GM12872 (cell line): ENCODE measurements at regions not wholly inside any gene's neighbourhood (a gene's known extent, or its start where the extent isn't known, plus 50 kb on each side); places are given as distances from the start of the nearest gene placed in this dataset.

Experiments
- TF ChIP-seq, protein P1 (sequence below): IDR thresholded peaks from 3 replicates; pipeline ENCODE4 v1.5.1; 2011; ENCODE audit warnings: low read depth, mild to moderate bottlenecking, low read length, moderate library complexity; ENCODE audit not compliant: insufficient read depth

DNA sequence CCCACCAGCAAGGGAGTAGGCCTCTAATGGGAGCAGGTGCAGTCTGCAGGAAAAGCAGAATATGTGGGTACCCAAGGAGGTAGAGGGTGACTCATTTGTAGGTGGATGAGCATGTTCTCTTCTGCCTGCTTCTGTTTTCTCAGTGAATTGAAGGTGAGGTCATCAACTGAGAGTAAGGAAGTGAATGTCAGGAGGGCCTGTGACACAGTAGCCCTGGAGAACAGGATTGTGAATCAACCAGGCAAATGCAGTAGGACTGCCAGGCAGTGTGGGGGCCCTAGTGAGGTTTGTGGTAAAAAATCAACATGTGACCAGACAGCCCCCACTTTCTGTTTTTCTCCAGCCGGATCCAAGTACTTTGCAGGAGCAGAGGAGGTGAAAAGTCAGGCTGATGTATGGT, 150.5 kb upstream of the SOX9 start:
- TF ChIP-seq, protein P1, sequence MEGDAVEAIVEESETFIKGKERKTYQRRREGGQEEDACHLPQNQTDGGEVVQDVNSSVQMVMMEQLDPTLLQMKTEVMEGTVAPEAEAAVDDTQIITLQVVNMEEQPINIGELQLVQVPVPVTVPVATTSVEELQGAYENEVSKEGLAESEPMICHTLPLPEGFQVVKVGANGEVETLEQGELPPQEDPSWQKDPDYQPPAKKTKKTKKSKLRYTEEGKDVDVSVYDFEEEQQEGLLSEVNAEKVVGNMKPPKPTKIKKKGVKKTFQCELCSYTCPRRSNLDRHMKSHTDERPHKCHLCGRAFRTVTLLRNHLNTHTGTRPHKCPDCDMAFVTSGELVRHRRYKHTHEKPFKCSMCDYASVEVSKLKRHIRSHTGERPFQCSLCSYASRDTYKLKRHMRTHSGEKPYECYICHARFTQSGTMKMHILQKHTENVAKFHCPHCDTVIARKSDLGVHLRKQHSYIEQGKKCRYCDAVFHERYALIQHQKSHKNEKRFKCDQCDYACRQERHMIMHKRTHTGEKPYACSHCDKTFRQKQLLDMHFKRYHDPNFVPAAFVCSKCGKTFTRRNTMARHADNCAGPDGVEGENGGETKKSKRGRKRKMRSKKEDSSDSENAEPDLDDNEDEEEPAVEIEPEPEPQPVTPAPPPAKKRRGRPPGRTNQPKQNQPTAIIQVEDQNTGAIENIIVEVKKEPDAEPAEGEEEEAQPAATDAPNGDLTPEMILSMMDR, result no peak

DNA sequence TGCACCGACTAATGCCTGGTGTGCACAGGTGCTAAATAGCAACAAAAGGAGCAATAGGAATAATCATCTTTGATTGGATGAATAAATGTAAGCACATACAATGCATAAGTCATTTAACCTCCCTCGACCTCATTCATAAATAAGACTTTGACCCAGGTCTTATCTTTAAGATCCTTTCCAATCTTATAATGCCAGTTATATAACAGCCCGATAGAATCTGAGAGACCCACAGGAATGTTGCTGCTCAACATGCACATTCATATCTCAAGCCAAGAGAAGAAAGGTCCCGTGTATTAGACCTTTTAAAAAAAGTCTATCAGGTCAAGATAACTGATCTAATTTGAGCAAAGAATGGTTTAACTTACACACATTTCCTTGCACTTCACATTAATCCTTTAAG, 146.8 kb upstream of the SOX9 start:
- TF ChIP-seq, protein P1, result no peak

DNA sequence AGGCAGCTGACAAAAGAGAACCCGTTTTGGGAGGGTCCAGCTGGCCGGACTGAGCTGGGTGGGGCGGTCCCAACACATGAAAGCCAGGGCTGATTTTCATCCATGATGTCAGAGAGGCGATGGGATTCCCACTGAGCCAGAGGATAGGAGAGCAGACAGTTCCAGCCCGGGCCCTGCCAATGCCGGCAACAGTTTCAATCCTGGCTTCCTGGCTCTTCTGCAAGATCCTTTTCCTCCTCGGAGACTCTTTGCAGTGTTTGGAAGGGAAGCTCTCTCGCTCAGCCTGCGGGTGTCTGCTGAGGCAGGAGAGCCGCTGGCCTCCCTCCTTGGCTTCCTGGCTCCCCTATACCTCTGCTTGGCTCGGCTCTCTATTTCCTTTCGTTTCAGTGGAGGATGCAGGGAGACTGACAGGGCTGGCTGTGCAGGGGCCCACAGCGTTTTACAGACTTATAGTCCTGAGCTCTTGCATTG, 145.5 kb upstream of the SOX9 start:
- TF ChIP-seq, protein P1, result no peak

DNA sequence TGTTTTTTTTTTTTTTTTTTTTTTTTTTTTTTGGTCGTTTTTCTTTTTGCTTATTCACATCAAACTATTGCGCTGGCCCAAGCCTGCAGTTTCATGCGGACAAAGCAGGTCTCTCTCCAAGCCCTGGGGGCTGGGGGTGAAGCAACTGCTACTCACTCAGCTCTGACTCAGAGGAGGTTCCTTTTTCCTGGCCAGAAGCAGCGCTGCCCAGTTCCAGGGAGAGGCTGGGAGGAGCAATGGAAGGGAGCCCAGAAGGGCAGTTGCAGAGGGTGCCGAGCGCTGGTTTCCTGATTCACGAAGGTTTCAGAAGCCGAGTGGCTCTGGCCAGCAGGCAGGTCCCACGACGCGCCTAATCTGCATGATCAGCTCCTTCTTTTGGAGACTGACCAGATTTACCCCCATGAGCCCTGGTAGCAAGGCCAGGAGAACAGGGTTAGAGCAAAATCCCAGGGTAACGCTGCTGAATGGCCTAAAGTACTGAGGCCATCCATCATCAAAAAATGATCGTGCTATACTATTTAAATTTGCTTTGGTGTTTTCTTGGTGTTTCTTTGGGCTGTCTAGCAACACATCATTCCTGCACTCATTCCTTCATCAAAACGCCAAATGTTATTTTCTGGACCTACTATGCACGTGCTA, 144.7 kb upstream of the SOX9 start:
- TF ChIP-seq, protein P1, result no peak

DNA sequence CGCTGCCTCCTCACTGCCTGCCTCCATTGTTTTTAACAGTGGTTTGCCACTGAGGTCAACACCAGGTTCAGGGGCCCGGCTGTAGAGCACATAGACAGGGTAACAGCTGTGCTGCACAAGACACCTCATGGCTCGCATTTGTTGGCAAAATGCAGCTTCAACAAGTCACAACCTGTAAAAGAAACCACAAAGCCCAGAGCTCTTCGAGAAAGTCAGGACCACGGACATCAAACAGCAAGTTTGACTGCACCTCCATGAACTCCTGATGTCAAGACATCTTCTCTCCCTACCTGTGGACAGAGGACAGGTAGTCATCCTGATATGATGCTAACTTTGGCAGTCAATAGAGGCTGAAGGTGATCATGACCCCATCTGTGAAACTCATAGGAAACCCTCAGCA, 142.4 kb upstream of the SOX9 start:
- TF ChIP-seq, protein P1, result no peak

DNA sequence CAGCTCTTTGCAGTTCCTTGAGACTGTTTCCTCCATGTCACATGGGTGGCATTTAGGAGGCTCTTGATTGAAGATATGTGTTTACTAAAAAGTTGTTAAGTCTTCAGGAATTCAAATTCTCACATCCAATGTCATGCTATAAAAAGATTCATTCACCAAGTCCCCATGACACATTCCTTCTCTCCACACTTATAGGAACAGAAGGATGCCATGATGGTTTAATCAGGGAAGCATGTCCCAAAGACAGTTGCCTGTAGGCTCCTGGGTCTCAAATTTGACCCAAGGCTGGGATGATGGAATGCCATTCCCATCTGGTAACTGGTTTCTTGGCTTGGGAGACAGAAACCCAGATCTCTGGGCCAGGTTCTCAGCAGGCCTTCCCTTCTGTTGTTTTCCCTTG, 140.6 kb upstream of the SOX9 start:
- TF ChIP-seq, protein P1, result no peak

DNA sequence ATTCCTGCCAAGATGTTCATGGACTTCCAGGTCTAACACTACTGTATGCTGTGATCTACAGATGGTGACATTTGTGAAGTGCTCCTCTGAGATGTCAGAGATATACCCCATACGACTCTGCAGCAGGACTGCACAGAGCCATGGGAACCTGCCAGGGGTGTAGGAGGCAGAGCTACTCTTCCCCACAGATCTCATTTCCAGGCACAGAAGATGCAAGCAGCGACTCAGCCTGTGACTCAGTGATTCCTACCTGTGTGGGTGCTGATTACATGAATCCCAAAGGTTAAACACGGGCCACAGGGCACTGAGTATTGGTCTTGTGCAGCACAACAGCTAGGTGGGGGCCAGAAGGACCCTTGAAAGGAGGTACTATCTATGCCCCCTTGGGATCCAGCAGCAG, 137.0 kb upstream of the SOX9 start:
- TF ChIP-seq, protein P1, result no peak
